HepG2 (cell line): ENCODE measurements at regions not wholly inside any gene's neighbourhood (a gene's known extent, or its start where the extent isn't known, plus 50 kb on each side); places are given as distances from the start of the nearest gene placed in this dataset.

Source experiments
- ASH2L ChIP-seq: fragments of 300-600, 200-600 bp; sonication (generic); IDR thresholded peaks from 2 replicates; pipeline ENCODE4 v1.7.0; 2017; ENCODE audit warnings: low read depth, mild to moderate bottlenecking, moderate library complexity, mixed read lengths, low read length; ENCODE audit not compliant: insufficient read length
- CREM ChIP-seq, 2 experiments: sonication (generic) in 1 of 2; formaldehyde crosslinking in 1 of 2; IDR thresholded peaks; 2 replicates each; pipeline versions ENCODE4 v1.4.0 to v1.6.1; 2016 to 2020; ENCODE audit warnings: antibody characterized with exemption in 1 of 2, mild to moderate bottlenecking in 1 of 2, missing genetic modification reagents in 1 of 2
- ELF3 ChIP-seq: IDR thresholded peaks from 2 replicates; pipeline ENCODE4 v1.6.1; 2016; ENCODE audit warnings: missing genetic modification reagents, missing compliant biosample characterization
- FOXA3 ChIP-seq: IDR thresholded peaks from 2 replicates; pipeline ENCODE4 v1.6.1; 2016; ENCODE audit warnings: missing genetic modification reagents, missing compliant biosample characterization
- FOXO1 ChIP-seq: sonication (generic); formaldehyde crosslinking; IDR thresholded peaks from 2 replicates; pipeline ENCODE4 v1.4.0; 2020; ENCODE audit warnings: missing genetic modification reagents
- FOXP1 ChIP-seq, 2 experiments: fragments of 450-650 bp in 1 of 2; IDR thresholded peaks; 2 replicates each; pipeline ENCODE4 v1.6.1; 2017 to 2018; ENCODE audit warnings: antibody characterized with exemption in 1 of 2
- KDM5B ChIP-seq: sonication (generic); formaldehyde crosslinking; IDR thresholded peaks from 2 replicates; pipeline ENCODE4 v1.4.0; 2020; ENCODE audit warnings: missing genetic modification reagents, mild to moderate bottlenecking, borderline replicate concordance
- MED1 ChIP-seq: sonication (generic); formaldehyde crosslinking; IDR thresholded peaks from 2 replicates; pipeline ENCODE4 v1.4.0; 2020; ENCODE audit warnings: missing genetic modification reagents
- MIER2 ChIP-seq: IDR thresholded peaks from 2 replicates; pipeline ENCODE4 v1.6.1; 2016; ENCODE audit warnings: missing biosample characterization, missing genetic modification reagents
- MTA3 ChIP-seq: sonication (generic); formaldehyde crosslinking; IDR thresholded peaks from 2 replicates; pipeline ENCODE4 v1.4.0; 2020; ENCODE audit warnings: missing genetic modification reagents
- NR2F6 ChIP-seq, 2 experiments: IDR thresholded peaks; 2 replicates each; pipeline ENCODE4 v1.6.1; 2016; ENCODE audit warnings: antibody characterized with exemption in 1 of 2, mild to moderate bottlenecking in 1 of 2
- RARA ChIP-seq: IDR thresholded peaks from 2 replicates; pipeline ENCODE4 v1.6.1; 2016; ENCODE audit warnings: missing genetic modification reagents, missing compliant biosample characterization
- RXRB ChIP-seq: IDR thresholded peaks from 2 replicates; pipeline ENCODE4 v1.6.1; 2016; ENCODE audit warnings: borderline replicate concordance, missing genetic modification reagents, missing compliant biosample characterization
- TCF7 ChIP-seq: sonication (generic); IDR thresholded peaks from 2 replicates; pipeline ENCODE4 v1.6.1; 2016; ENCODE audit warnings: antibody characterized with exemption, low read depth
- TEAD3 ChIP-seq: optimal IDR thresholded peaks from 2 replicates; pipeline ENCODE3; 2016; ENCODE audit warnings: borderline replicate concordance
- ZKSCAN8 ChIP-seq: IDR thresholded peaks from 2 replicates; pipeline ENCODE4 v1.6.1; 2016; ENCODE audit warnings: borderline replicate concordance, missing genetic modification reagents, missing compliant biosample characterization
- ZNF264 ChIP-seq: sonication (generic); formaldehyde crosslinking; IDR thresholded peaks from 2 replicates; pipeline ENCODE4 v1.4.0; 2020; ENCODE audit warnings: missing genetic modification reagents
- ZNF441 ChIP-seq: sonication (generic); formaldehyde crosslinking; IDR thresholded peaks from 2 replicates; pipeline ENCODE4 v1.7.0; 2021; ENCODE audit warnings: missing genetic modification reagents, borderline replicate concordance
- ZNF644 ChIP-seq: IDR thresholded peaks from 2 replicates; pipeline ENCODE4 v1.6.1; 2016; ENCODE audit warnings: low read depth
- TF ChIP-seq, protein P1 (sequence below): sonication (generic); formaldehyde crosslinking; IDR thresholded peaks from 2 replicates; pipeline ENCODE4 v1.4.0; 2020; ENCODE audit warnings: missing genetic modification reagents
- TF ChIP-seq, protein P2 (sequence below): sonication (generic); formaldehyde crosslinking; IDR thresholded peaks from 2 replicates; pipeline ENCODE4 v1.9.0; 2022; ENCODE audit warnings: missing genetic modification reagents, mild to moderate bottlenecking, borderline replicate concordance
- TF ChIP-seq, protein P3 (sequence below): IDR thresholded peaks from 2 replicates; pipeline ENCODE4 v1.6.1; 2012; ENCODE audit warnings: low read depth, low read length, improper control_type of control experiment
- TF ChIP-seq, protein P4 (sequence below): sonication (generic); formaldehyde crosslinking; IDR thresholded peaks from 2 replicates; pipeline ENCODE4 v1.8.1; 2023; ENCODE audit warnings: mild to moderate bottlenecking, missing genetic modification reagents, borderline replicate concordance

DNA sequence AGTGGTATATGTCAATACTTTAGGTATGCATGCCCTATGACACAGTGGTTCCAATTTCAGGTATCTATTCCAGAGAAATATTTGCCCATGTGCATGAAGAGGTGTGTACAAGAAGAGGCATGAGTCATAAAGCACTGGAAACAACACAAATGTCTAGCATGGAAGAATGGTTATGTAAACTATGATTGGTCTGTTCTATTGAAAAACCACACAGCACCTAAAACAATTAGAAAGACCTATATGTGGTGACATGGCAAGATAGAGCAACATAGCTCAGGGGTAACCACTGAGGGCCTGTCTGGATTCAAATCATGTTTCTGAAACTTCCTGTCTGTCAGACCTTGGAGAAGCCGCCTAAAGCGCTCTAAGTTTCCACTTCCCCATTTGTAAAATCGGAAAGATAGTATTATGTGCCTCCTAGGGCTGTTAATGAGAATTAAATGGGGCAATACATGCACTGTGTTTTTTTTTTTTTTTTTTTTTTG, 63.4 kb upstream of the GPCPD1 start (continued):
- TF ChIP-seq CREM (IDR thresholded peaks at IDR 0.05) (peak; percentile 45; the same call in 1 of the 2 replicates), CREM (CRISPR knock-in tag; IDR thresholded peaks at IDR 0.05) (no peak), RARA (CRISPR knock-in tag) (peak; percentile 89), MED1 (CRISPR knock-in tag) (peak; percentile 71), MIER2 (CRISPR knock-in tag) (0 out of 2 replicates have a peak, but pooled peaks have one; percentile 17), NR2F6 (IDR thresholded peaks at IDR 0.05) (no peak), NR2F6 (CRISPR knock-in tag; IDR thresholded peaks at IDR 0.05) (peak; percentile 16; the same call in 1 of the 2 replicates), ELF3 (peak; percentile 72), FOXP1 (IDR thresholded peaks at IDR 0.05) (peak; percentile 66; the same call in 1 of the 2 replicates), FOXP1 (CRISPR knock-in tag; IDR thresholded peaks at IDR 0.05) (peak; percentile 93), TCF7 (peak; percentile 43; the same call in 1 of the 2 replicates), MTA3 (CRISPR knock-in tag) (no peak), ZKSCAN8 (CRISPR knock-in tag) (peak; percentile 42; the same call in 1 of the 2 replicates), FOXO1 (peak; percentile 76; the same call in 1 of the 2 replicates), FOXA3 (CRISPR knock-in tag) (peak; percentile 93), ZNF264 (CRISPR knock-in tag) (no peak), ASH2L (peak; percentile 33), KDM5B (CRISPR knock-in tag) (no peak), ZNF441 (CRISPR knock-in tag) (peak; percentile 43; the same call in 1 of the 2 replicates), ZNF644 (peak; percentile 52), RXRB (CRISPR knock-in tag) (peak; percentile 96), TEAD3 (CRISPR knock-in tag) (peak; percentile 80)
- TF ChIP-seq, protein P1, sequence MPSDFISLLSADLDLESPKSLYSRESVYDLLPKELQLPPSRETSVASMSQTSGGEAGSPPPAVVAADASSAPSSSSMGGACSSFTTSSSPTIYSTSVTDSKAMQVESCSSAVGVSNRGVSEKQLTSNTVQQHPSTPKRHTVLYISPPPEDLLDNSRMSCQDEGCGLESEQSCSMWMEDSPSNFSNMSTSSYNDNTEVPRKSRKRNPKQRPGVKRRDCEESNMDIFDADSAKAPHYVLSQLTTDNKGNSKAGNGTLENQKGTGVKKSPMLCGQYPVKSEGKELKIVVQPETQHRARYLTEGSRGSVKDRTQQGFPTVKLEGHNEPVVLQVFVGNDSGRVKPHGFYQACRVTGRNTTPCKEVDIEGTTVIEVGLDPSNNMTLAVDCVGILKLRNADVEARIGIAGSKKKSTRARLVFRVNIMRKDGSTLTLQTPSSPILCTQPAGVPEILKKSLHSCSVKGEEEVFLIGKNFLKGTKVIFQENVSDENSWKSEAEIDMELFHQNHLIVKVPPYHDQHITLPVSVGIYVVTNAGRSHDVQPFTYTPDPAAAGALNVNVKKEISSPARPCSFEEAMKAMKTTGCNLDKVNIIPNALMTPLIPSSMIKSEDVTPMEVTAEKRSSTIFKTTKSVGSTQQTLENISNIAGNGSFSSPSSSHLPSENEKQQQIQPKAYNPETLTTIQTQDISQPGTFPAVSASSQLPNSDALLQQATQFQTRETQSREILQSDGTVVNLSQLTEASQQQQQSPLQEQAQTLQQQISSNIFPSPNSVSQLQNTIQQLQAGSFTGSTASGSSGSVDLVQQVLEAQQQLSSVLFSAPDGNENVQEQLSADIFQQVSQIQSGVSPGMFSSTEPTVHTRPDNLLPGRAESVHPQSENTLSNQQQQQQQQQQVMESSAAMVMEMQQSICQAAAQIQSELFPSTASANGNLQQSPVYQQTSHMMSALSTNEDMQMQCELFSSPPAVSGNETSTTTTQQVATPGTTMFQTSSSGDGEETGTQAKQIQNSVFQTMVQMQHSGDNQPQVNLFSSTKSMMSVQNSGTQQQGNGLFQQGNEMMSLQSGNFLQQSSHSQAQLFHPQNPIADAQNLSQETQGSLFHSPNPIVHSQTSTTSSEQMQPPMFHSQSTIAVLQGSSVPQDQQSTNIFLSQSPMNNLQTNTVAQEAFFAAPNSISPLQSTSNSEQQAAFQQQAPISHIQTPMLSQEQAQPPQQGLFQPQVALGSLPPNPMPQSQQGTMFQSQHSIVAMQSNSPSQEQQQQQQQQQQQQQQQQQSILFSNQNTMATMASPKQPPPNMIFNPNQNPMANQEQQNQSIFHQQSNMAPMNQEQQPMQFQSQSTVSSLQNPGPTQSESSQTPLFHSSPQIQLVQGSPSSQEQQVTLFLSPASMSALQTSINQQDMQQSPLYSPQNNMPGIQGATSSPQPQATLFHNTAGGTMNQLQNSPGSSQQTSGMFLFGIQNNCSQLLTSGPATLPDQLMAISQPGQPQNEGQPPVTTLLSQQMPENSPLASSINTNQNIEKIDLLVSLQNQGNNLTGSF (CRISPR knock-in tag), result no peak
- TF ChIP-seq, protein P2, sequence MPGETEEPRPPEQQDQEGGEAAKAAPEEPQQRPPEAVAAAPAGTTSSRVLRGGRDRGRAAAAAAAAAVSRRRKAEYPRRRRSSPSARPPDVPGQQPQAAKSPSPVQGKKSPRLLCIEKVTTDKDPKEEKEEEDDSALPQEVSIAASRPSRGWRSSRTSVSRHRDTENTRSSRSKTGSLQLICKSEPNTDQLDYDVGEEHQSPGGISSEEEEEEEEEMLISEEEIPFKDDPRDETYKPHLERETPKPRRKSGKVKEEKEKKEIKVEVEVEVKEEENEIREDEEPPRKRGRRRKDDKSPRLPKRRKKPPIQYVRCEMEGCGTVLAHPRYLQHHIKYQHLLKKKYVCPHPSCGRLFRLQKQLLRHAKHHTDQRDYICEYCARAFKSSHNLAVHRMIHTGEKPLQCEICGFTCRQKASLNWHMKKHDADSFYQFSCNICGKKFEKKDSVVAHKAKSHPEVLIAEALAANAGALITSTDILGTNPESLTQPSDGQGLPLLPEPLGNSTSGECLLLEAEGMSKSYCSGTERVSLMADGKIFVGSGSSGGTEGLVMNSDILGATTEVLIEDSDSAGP (CRISPR knock-in tag), result no peak
- TF ChIP-seq, protein P3, sequence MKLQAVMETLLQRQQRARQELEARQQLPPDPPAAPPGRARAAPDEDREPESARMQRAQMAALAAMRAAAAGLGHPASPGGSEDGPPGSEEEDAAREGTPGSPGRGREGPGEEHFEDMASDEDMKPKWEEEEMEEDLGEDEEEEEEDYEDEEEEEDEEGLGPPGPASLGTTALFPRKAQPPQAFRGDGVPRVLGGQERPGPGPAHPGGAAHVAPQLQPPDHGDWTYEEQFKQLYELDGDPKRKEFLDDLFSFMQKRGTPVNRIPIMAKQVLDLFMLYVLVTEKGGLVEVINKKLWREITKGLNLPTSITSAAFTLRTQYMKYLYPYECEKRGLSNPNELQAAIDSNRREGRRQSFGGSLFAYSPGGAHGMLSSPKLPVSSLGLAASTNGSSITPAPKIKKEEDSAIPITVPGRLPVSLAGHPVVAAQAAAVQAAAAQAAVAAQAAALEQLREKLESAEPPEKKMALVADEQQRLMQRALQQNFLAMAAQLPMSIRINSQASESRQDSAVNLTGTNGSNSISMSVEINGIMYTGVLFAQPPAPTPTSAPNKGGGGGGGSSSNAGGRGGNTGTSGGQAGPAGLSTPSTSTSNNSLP, result peak; percentile 69; the same call in 1 of the 2 replicates
- TF ChIP-seq, protein P4, sequence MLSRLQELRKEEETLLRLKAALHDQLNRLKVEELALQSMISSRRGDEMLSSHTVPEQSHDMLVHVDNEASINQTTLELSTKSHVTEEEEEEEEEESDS (CRISPR knock-in tag), result no peak
